ENCODE measurements at regions not wholly inside any gene's neighbourhood (a gene's known extent, or its start where the extent isn't known, plus 50 kb on each side); places are given as distances from the start of the nearest gene placed in this dataset.

DNA sequence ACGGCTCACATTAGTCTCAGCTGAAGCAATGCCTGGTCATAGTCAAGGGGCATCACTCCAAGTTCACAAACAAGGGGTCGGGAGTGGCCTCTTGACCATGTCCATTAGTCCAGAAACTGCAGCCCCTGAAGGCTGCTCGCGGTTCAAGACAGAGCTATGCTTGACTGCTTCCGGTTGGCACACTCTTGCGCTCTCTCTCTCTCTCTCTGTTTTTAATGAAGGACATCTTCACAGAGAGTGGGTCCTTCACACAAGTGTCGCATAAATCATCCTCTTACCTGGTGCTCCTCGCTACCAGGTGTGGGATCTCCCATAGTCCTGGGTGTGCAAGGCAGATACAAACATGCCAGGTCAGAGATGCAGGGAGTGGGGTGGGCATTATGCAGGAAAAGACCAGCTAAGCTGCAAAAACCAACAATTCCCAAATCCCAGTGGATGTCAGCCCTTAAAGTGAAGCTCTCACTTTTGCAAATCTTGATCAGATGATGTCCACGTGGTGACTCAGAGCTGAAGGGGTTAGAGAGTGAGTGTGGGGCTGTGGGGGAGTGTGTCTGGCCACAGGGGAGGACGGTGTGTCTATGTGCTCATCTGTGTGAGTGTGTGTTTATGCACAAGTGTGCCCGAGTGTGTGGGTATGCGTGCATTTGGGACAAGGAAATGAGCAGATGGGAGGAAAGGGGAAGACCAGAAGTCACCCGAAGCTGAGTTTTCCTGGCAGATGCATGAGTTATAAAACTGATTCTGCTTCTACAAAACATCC lies 83.7 kb upstream of the PPP2R2D start:
- Histone ChIP-seq H3K4me3 (replicated peaks in 1 of 3; ENCODE audit: insufficient read depth in 1 of 3, low read depth in 1 of 3, low read length in 3 of 3) (no peak overlapping the region), H2AFZ (ENCODE audit: low read depth, low read length) (no peak overlapping the region), H3K27me3 (ENCODE audit: control insufficient read depth in 2 of 2, insufficient read depth in 2 of 2, low read length in 2 of 2) (no peaks in the 10 kb centered on the region), H3K9me3 (replicated peaks; ENCODE audit: control insufficient read depth, insufficient read depth, low read length) (no peaks in the 10 kb centered on the region), H3K4me1 (ENCODE audit: control insufficient read depth, extremely low read depth, insufficient read depth, low read length) (no peaks in the 10 kb centered on the region), H3K9ac (replicated peaks; ENCODE audit: extremely low read depth, insufficient read depth, low read length) (no peak overlapping the region), H3K27ac (ENCODE audit: insufficient read depth, low read depth, low read length) (no peak overlapping the region), H3K4me2 (ENCODE audit: insufficient read depth, low read length) (no peak overlapping the region), H4K20me1 (replicated peaks; ENCODE audit: control insufficient read depth, extremely low read depth, insufficient read depth, low read length) (no peaks in the 10 kb centered on the region), H3K36me3 (ENCODE audit: control insufficient read depth in 2 of 2, extremely low read depth in 1 of 2, insufficient read depth in 2 of 2, low read length in 2 of 2) (no peaks in the 10 kb centered on the region), H3K79me2 (ENCODE audit: control insufficient read depth, insufficient read depth, low read length) (no peaks in the 10 kb centered on the region), H3K9me1 (replicated peaks; ENCODE audit: control insufficient read depth, extremely low read depth, insufficient read depth, low read length) (no peaks in the 10 kb centered on the region)
- no TSS peak for BruUV-seq (replicated peaks)
- intact Hi-C loops (cut with micrococcal nuclease) (no loop called here), dilution Hi-C loops (cut with MboI; ENCODE audit: extremely low pct_ligation_motif_present, low sequenced_read_pairs) (no loop called here)
- TF ChIP-seq JUN (IDR thresholded peaks at IDR 0.05; ENCODE audit: borderline replicate concordance, insufficient read depth, insufficient read length, low read depth) (no peak), MAX (IDR thresholded peaks at IDR 0.05; ENCODE audit: insufficient read depth, insufficient read length) (no peak), POLR2AphosphoS5 (IDR thresholded peaks at IDR 0.05; ENCODE audit: insufficient read depth, low read depth, low read length) (no peak), POLR2A (IDR thresholded peaks at IDR 0.05; ENCODE audit: low read depth, low read length) (no peak), EZH2 (IDR thresholded peaks at IDR 0.05; ENCODE audit: borderline replicate concordance, low read depth, low read length, severe bottlenecking) (no peak), MYC (IDR thresholded peaks at IDR 0.05; ENCODE audit: low read depth, low read length) (no peak), FOS (IDR thresholded peaks at IDR 0.05; ENCODE audit: borderline replicate concordance, insufficient read depth, low read length) (no peak), GATA2 (IDR thresholded peaks at IDR 0.05; ENCODE audit: insufficient read depth, insufficient read length, low read depth, low read length) (no peak)
- TF ChIP-seq, protein P1, sequence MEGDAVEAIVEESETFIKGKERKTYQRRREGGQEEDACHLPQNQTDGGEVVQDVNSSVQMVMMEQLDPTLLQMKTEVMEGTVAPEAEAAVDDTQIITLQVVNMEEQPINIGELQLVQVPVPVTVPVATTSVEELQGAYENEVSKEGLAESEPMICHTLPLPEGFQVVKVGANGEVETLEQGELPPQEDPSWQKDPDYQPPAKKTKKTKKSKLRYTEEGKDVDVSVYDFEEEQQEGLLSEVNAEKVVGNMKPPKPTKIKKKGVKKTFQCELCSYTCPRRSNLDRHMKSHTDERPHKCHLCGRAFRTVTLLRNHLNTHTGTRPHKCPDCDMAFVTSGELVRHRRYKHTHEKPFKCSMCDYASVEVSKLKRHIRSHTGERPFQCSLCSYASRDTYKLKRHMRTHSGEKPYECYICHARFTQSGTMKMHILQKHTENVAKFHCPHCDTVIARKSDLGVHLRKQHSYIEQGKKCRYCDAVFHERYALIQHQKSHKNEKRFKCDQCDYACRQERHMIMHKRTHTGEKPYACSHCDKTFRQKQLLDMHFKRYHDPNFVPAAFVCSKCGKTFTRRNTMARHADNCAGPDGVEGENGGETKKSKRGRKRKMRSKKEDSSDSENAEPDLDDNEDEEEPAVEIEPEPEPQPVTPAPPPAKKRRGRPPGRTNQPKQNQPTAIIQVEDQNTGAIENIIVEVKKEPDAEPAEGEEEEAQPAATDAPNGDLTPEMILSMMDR (IDR thresholded peaks at IDR 0.05; ENCODE audit: extremely low read depth in 1 of 2, insufficient read depth in 1 of 2, low read depth in 1 of 2, low read length in 2 of 2) = no peak
- POLR2A ChIA-PET = no interaction called here
- DNase-seq (ENCODE audit: low read depth, low spot score) = no peak
- CTCF ChIA-PET = no interaction called here
- no peak for FAIRE-seq
